Activated T-cell treated with anti-CD3 and anti-CD28 coated beads, Interleukin-2, amount 50 U/mL, for 4 hours (primary cell): ENCODE measurements at regions not wholly inside any gene's neighbourhood (a gene's known extent, or its start where the extent isn't known, plus 50 kb on each side); places are given as distances from the start of the nearest gene placed in this dataset.
"Not testable (repeated sequence)": the region's sequence is repeated elsewhere in the genome, so short reads cannot be mapped to it uniquely, and the experiment has no call there.

ENCODE experiments used
- ATAC-seq, 2 donors: fragments of 200-7000 bp; cut with Tn5 transposase; one replicate each; pipeline ENCODE4 v1.10.0; 2021
- DNase-seq: peaks from one replicate; pipeline ENCODE4 v3.0.0-alpha.2; 2020
- H3K27me3 Mint-ChIP-seq: one replicate; pipeline ENCODE4 v1.8.0; 2021; ENCODE audit warnings: low read depth, mixed read lengths
- H3K36me3 Mint-ChIP-seq: one replicate; pipeline ENCODE4 v1.8.0; 2022; ENCODE audit warnings: mixed read lengths; ENCODE audit not compliant: insufficient read depth
- H3K4me1 Mint-ChIP-seq: one replicate; pipeline ENCODE4 v1.8.0; 2021; ENCODE audit warnings: low read depth, mixed read lengths
- H3K4me3 Mint-ChIP-seq: one replicate; pipeline ENCODE4 v1.8.0; 2021; ENCODE audit warnings: mild to moderate bottlenecking, moderate library complexity, mixed read lengths
- H3K9me3 Mint-ChIP-seq: one replicate; pipeline ENCODE4 v1.8.0; 2021; ENCODE audit warnings: mixed read lengths

GRCh38 chr12:20140751-20141150 is 227.6 kb upstream of the PDE3A start:
- no peaks in the 10 kb centered on the region for H3K9me3 Mint-ChIP-seq
- no peak overlapping the region for H3K4me3 Mint-ChIP-seq
- H3K4me1 Mint-ChIP-seq, result no peaks in the 10 kb centered on the region
- peaks cover 2% of the 10 kb centered on the region for H3K27me3 Mint-ChIP-seq
- DNase-seq, result no peak
- ATAC-seq, result no peak
- H3K36me3 Mint-ChIP-seq, result no peaks in the 10 kb centered on the region

GRCh38 chr12:20142316-20142715 is 226.0 kb upstream of the PDE3A start:
- Mint-ChIP-seq H3K4me1 (no peaks in the 10 kb centered on the region), H3K36me3 (no peaks in the 10 kb centered on the region), H3K9me3 (no peaks in the 10 kb centered on the region), H3K4me3 (no peak overlapping the region), H3K27me3 (peaks cover 2% of the 10 kb centered on the region)
- DNase-seq, result no peak
- ATAC-seq, result no peak

GRCh38 chr12:20142956-20143355 is 225.4 kb upstream of the PDE3A start:
- H3K36me3 Mint-ChIP-seq, result no peaks in the 10 kb centered on the region
- no peak for ATAC-seq

GRCh38 chr12:20144341-20144740 is 224.0 kb upstream of the PDE3A start:
- Mint-ChIP-seq H3K27me3 (no peaks in the 10 kb centered on the region), H3K9me3 (no peaks in the 10 kb centered on the region), H3K4me1 (no peaks in the 10 kb centered on the region), H3K4me3 (no peak overlapping the region), H3K36me3 (no peaks in the 10 kb centered on the region)
- DNase-seq (no peak), ATAC-seq (no peak)

More at GRCh38 chr12:20142956-20143355, 225.4 kb upstream of the PDE3A start:
- Mint-ChIP-seq H3K4me3 (no peak overlapping the region), H3K27me3 (peaks cover 2% of the 10 kb centered on the region), H3K4me1 (no peaks in the 10 kb centered on the region), H3K9me3 (no peaks in the 10 kb centered on the region)
- DNase-seq, result no peak

GRCh38 chr12:20148241-20148640 is 220.1 kb upstream of the PDE3A start:
- no peak overlapping the region for H3K4me3 Mint-ChIP-seq
- no peaks in the 10 kb centered on the region for H3K36me3 Mint-ChIP-seq
- ATAC-seq (no peak), DNase-seq (no peak)
- no peaks in the 10 kb centered on the region for H3K9me3 Mint-ChIP-seq
- H3K27me3 Mint-ChIP-seq, result no peaks in the 10 kb centered on the region
- H3K4me1 Mint-ChIP-seq, result no peaks in the 10 kb centered on the region

GRCh38 chr12:20150835-20151422 is 217.4 kb upstream of the PDE3A start:
- H3K4me1 Mint-ChIP-seq, result no peaks in the 10 kb centered on the region
- H3K4me3 Mint-ChIP-seq, result no peak overlapping the region
- DNase-seq (no peak), ATAC-seq (no peak)
- H3K36me3 Mint-ChIP-seq, result no peaks in the 10 kb centered on the region
- H3K9me3 Mint-ChIP-seq, result no peaks in the 10 kb centered on the region
- H3K27me3 Mint-ChIP-seq, result no peaks in the 10 kb centered on the region

- Mint-ChIP-seq H3K9me3 (no peaks in the 10 kb centered on the region), H3K27me3 (no peaks in the 10 kb centered on the region), H3K4me3 (no peak overlapping the region), H3K4me1 (no peaks in the 10 kb centered on the region), H3K36me3 (no peaks in the 10 kb centered on the region)
- DNase-seq (no peak), ATAC-seq (no peak)
Observed at GRCh38 chr12:20154052-20154451, 214.3 kb upstream of the PDE3A start.

- no peak overlapping the region for H3K4me3 Mint-ChIP-seq
- DNase-seq, result no peak
Observed at GRCh38 chr12:20155374-20155773, 213.0 kb upstream of the PDE3A start.

GRCh38 chr12:20160899-20161298 is 207.4 kb upstream of the PDE3A start:
- H3K9me3 Mint-ChIP-seq, H3K4me3 Mint-ChIP-seq, DNase-seq, H3K27me3 Mint-ChIP-seq, H3K36me3 Mint-ChIP-seq, ATAC-seq, H3K4me1 Mint-ChIP-seq: not testable (repeated sequence)

More at GRCh38 chr12:20155374-20155773, 213.0 kb upstream of the PDE3A start:
- no peak for ATAC-seq
- H3K4me1 Mint-ChIP-seq, result no peaks in the 10 kb centered on the region
- H3K9me3 Mint-ChIP-seq, result no peaks in the 10 kb centered on the region
- H3K36me3 Mint-ChIP-seq, result no peaks in the 10 kb centered on the region
- no peaks in the 10 kb centered on the region for H3K27me3 Mint-ChIP-seq

GRCh38 chr12:20174528-20175175 is 193.7 kb upstream of the PDE3A start:
- H3K4me1 Mint-ChIP-seq, result no peaks in the 10 kb centered on the region
- ATAC-seq (no peak), DNase-seq (no peak)
- H3K4me3 Mint-ChIP-seq, result no peak overlapping the region
- no peaks in the 10 kb centered on the region for H3K27me3 Mint-ChIP-seq
- peaks cover 3% of the 10 kb centered on the region for H3K9me3 Mint-ChIP-seq
- no peaks in the 10 kb centered on the region for H3K36me3 Mint-ChIP-seq

GRCh38 chr12:20175704-20176388 is 192.5 kb upstream of the PDE3A start:
- H3K4me1 Mint-ChIP-seq, result no peaks in the 10 kb centered on the region
- H3K36me3 Mint-ChIP-seq, result no peaks in the 10 kb centered on the region
- DNase-seq, result no peak
- no peak for ATAC-seq
- no peaks in the 10 kb centered on the region for H3K27me3 Mint-ChIP-seq
- H3K9me3 Mint-ChIP-seq, result peaks cover 3% of the 10 kb centered on the region
- no peak overlapping the region for H3K4me3 Mint-ChIP-seq

- no peak overlapping the region for H3K4me3 Mint-ChIP-seq
- H3K36me3 Mint-ChIP-seq, result no peaks in the 10 kb centered on the region
- ATAC-seq (no peak), DNase-seq (no peak)
- no peaks in the 10 kb centered on the region for H3K9me3 Mint-ChIP-seq
- H3K27me3 Mint-ChIP-seq, result peaks cover 1% of the 10 kb centered on the region
- no peaks in the 10 kb centered on the region for H3K4me1 Mint-ChIP-seq
Observed at GRCh38 chr12:20181416-20182180, 186.7 kb upstream of the PDE3A start.

- Mint-ChIP-seq H3K4me3 (no peak overlapping the region), H3K27me3 (peaks cover 1% of the 10 kb centered on the region), H3K36me3 (no peaks in the 10 kb centered on the region), H3K9me3 (no peaks in the 10 kb centered on the region), H3K4me1 (no peaks in the 10 kb centered on the region)
- ATAC-seq (no peak), DNase-seq (no peak)
Observed at GRCh38 chr12:20183563-20183962, 184.8 kb upstream of the PDE3A start.

- Mint-ChIP-seq H3K4me1 (no peaks in the 10 kb centered on the region), H3K27me3 (peaks cover 1% of the 10 kb centered on the region), H3K9me3 (no peaks in the 10 kb centered on the region), H3K4me3 (no peak overlapping the region), H3K36me3 (no peaks in the 10 kb centered on the region)
- no peak for ATAC-seq
- DNase-seq, result no peak
Observed at GRCh38 chr12:20184514-20184913, 183.8 kb upstream of the PDE3A start.
